Mucosa of descending colon (tissue), 3 donors: ENCODE measurements at regions not wholly inside any gene's neighbourhood (a gene's known extent, or its start where the extent isn't known, plus 50 kb on each side); places are given as distances from the start of the nearest gene placed in this dataset.

Source experiments
- ATAC-seq: fragments of 200-7000 bp; cut with Tn5 transposase; one replicate; pipeline ENCODE4 v1.9.1; 2020; ENCODE audit warnings: mild to moderate bottlenecking, moderate library complexity
- DNase-seq, 3 donors: peaks; one replicate each; pipeline ENCODE4 v3.0.0-alpha.2; 2020
- H3K36me3 ChIP-seq: fragments of 200-600 bp; one replicate; pipeline ENCODE4 v1.8.0; 2021; ENCODE audit warnings: low read depth, mild to moderate bottlenecking
- H3K4me1 ChIP-seq: fragments of 200-600 bp; one replicate; pipeline ENCODE4 v1.8.0; 2021; ENCODE audit warnings: low read depth, mild to moderate bottlenecking
- H3K4me3 ChIP-seq: fragments of 200-600 bp; one replicate; pipeline ENCODE4 v1.8.0; 2021; ENCODE audit warnings: mild to moderate bottlenecking
- H3K9me3 ChIP-seq: fragments of 200-600 bp; one replicate; pipeline ENCODE4 v1.8.0; 2021; ENCODE audit warnings: mild to moderate bottlenecking
- intact Hi-C, 2 donors: fragments of 100-400 bp; cut with DNase I in 1 of 2; cut with micrococcal nuclease in 1 of 2; formaldehyde crosslinking; loops; one replicate each; pipeline versions ENCODE4 v1.11.0 to v1.11.1; 2022; cut with DNase I, micrococcal nuclease
- TF ChIP-seq, protein P1 (sequence below): fragments of 200-600 bp; IDR thresholded peaks from one replicate; pipeline ENCODE4 v1.8.0; 2022; ENCODE audit warnings: antibody characterized with exemption, mild to moderate bottlenecking
- donor health status: DM: no; HTN: no; CAD: no; lungs with moderate emphysema.
- donor health status: DM: no; HTN: no; CAD: no.
- donor health status: DM: no; HTN: yes; CAD: no.

DNA sequence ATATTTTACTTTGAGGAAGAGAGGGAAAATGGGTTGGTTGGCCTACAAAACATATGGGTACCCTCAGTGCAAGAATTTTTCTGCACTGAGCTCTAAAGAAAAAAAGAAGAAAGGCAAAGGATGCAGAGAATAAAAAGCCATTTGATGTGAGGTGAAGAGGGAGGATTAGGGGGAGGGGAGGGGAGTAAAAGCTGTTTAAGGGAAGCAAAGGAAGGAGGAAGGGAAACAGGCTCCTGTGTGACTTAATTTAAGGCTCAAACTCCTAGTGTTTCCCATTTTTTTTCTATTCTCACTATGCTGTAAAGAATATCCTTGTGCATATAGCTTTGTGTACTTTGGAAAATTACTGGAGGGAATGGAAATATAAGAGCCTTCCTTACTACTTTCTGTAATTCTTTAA is 78.7 kb downstream of the NKX2-1 start:
- Histone ChIP-seq H3K4me1 (no peaks in the 10 kb centered on the region), H3K4me3 (no peak overlapping the region), H3K36me3 (no peaks in the 10 kb centered on the region), H3K9me3 (no peaks in the 10 kb centered on the region)
- intact Hi-C loops = no loop called here
- DNase-seq (no peak), ATAC-seq (no peak)
- TF ChIP-seq, protein P1, sequence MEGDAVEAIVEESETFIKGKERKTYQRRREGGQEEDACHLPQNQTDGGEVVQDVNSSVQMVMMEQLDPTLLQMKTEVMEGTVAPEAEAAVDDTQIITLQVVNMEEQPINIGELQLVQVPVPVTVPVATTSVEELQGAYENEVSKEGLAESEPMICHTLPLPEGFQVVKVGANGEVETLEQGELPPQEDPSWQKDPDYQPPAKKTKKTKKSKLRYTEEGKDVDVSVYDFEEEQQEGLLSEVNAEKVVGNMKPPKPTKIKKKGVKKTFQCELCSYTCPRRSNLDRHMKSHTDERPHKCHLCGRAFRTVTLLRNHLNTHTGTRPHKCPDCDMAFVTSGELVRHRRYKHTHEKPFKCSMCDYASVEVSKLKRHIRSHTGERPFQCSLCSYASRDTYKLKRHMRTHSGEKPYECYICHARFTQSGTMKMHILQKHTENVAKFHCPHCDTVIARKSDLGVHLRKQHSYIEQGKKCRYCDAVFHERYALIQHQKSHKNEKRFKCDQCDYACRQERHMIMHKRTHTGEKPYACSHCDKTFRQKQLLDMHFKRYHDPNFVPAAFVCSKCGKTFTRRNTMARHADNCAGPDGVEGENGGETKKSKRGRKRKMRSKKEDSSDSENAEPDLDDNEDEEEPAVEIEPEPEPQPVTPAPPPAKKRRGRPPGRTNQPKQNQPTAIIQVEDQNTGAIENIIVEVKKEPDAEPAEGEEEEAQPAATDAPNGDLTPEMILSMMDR = no peak

DNA sequence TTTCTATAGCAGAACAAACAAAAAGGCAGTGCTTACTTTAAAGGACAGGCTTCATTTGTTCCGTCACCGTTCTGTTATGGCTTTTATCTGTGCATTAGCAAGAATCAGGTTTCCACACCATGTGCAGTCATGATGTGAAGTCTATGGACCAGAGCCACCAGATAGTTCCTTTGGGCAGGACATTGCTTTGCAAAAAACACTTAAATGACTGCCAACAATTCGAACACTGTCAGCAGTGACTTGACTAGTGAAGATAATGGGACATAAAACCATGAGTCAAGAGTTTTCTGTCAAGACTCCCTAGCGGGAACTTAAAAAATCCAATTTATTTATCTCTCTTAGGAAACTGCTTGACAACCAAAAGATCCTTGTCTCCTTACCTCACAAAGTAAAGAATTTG is 80.3 kb downstream of the NKX2-1 start:
- no peak for DNase-seq
- Histone ChIP-seq H3K36me3 (no peaks in the 10 kb centered on the region), H3K4me3 (no peak overlapping the region)

DNA sequence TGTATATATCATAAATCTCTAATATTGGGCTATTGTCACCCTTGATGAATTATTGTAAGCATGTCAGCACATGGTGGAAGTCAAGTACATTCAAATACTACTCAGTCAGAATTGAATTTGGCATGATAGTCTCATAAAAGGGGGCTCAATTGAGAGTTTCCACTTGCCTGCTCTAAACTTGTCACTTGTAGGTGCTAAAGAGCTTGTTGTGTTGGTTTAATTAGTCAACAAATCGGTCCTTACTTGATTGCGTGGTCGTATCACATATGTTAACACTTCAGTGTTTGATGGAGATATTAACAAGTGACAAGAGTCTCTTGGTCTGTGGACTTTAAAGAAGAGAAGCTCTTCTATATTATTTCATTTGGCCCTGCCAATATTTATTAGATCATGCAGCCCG is 81.1 kb downstream of the NKX2-1 start:
- H3K9me3 ChIP-seq = no peaks in the 10 kb centered on the region
- no peaks in the 10 kb centered on the region for H3K4me1 ChIP-seq
- DNase-seq = no peak
- no peaks in the 10 kb centered on the region for H3K36me3 ChIP-seq
- intact Hi-C loops = no loop called here
- TF ChIP-seq, protein P1 = no peak
- no peak for ATAC-seq
- no peak overlapping the region for H3K4me3 ChIP-seq

More for the DNA sequence above, 80.3 kb downstream of the NKX2-1 start:
- Histone ChIP-seq H3K4me1 (no peaks in the 10 kb centered on the region), H3K9me3 (no peaks in the 10 kb centered on the region)
- ATAC-seq = no peak
- intact Hi-C loops = no loop called here
- TF ChIP-seq, protein P1 = no peak

DNA sequence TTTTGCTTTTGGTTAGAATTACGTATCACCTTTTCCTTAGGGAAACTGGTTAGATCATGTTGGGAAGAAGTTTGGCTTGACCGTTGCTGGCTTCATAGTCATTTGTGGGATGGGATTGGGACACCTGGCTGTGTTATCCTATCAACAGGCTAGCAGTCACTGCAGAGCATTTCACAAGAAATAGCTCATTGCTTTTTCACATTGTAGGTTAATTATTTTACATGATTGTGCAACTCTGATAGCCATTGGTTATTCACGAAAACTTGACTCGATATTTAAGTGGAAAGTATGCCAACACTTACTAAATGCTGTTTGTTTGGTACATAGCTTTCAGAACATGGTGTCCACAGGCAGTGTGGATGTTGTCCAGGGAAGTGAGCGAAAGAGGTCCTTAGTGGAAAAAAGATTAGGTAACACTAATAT is 89.4 kb downstream of the NKX2-1 start:
- ATAC-seq (no peak), DNase-seq (no peak)

DNA sequence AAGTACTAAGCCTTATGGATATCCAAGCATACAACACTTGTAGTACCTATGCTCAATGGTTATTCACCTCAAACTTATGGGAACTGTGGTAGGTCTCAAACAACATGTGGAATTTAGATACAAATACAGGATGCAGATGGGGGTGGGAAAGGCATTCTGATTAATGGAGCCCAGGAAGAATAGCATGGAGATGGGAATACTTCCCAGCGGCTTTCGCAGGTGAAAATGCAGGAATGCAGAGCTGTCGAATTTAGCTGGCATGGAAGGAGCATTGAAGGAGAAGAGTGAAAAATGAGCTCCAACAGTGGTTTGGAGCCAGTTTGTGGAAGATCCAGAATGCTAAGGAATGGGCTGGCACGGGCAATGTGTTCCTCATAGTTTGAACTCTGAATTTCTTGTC is 89.9 kb downstream of the NKX2-1 start:
- Histone ChIP-seq H3K4me1 (no peaks in the 10 kb centered on the region), H3K36me3 (no peaks in the 10 kb centered on the region), H3K4me3 (no peak overlapping the region), H3K9me3 (no peaks in the 10 kb centered on the region)
- DNase-seq (no peak), ATAC-seq (no peak)
- TF ChIP-seq, protein P1 = no peak
- intact Hi-C loops = no loop called here

More for the DNA sequence above, 89.4 kb downstream of the NKX2-1 start:
- no peaks in the 10 kb centered on the region for H3K9me3 ChIP-seq
- no peaks in the 10 kb centered on the region for H3K4me1 ChIP-seq
- TF ChIP-seq, protein P1 = no peak
- H3K36me3 ChIP-seq = no peaks in the 10 kb centered on the region
- H3K4me3 ChIP-seq = no peak overlapping the region
- intact Hi-C loops = no loop called here

DNA sequence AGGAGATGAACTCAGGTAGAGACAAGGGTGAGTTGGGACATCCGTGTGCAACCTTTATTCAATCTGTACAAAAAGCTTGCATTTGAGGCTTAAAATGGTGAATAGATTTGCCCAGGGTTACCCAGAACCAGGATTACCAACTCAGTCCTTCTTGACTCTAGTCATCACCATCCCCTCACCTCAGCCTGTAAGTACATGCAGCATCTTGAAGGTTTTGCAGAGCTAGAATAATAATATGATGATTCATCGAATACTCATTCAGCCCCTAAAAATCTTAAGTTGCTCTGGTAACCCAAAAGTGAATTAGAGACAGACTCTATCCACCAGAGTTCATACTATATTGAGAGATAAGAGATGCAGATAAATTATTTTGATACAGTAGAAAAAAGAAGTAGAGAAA is 90.3 kb downstream of the NKX2-1 start:
- TF ChIP-seq, protein P1 = no peak
- Histone ChIP-seq H3K4me1 (no peaks in the 10 kb centered on the region), H3K9me3 (no peaks in the 10 kb centered on the region), H3K4me3 (no peak overlapping the region), H3K36me3 (no peaks in the 10 kb centered on the region)
- DNase-seq (no peak), ATAC-seq (no peak)
- intact Hi-C loops = no loop called here
